CD4-positive, alpha-beta T cell treated with Interleukin-1 beta for 1 hour (primary cell): ENCODE measurements at regions not wholly inside any gene's neighbourhood (a gene's known extent, or its start where the extent isn't known, plus 50 kb on each side); places are given as distances from the start of the nearest gene placed in this dataset.

ENCODE experiments used
- DNase-seq, 2 donors: peaks; one replicate each; pipeline ENCODE4 v3.0.0-alpha.2; 2020 to 2022

DNA sequence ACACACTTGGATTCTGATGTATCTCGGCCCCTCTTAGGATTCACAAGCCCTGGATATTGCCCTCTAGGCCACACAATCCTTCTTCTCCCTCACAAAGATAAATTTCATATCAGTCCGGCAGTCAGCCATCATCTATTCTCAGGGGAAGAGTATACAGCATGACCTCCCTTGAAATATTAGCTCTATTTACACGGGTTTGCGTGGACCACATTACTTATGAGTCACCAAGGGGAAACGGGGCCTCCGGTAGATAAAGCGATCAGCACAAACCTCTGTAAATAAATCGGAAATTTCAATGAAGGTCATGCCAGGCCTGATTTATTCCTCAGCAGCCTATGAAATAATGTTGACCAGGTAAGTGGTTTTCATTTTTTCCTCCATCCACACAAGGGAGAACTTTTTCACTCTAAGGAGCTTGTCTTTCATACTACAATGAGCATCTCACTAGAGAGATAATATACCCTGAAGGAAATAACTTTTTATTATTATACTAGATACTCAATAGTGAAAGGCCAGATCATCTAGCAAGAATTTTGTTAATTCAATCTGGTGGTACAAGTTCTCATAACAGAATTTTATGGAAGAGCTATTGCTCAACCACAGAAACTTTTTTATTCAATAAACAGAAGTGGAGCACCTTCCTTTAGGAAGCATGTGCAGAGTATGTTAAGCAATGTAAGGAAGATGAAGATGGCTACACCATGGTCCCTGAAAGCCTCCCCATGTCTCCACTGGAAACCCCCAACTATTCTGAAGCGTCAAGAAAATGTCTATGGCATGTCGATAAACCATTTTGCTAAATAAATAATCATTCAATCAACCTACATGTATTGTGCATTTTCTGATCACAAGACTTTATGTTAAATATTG is 125.2 kb upstream of the PIK3C3 start:
- DNase-seq = no peak

- no peak for DNase-seq
Observed at GRCh38 chr18:41828137-41828536, 126.9 kb upstream of the PIK3C3 start.

DNA sequence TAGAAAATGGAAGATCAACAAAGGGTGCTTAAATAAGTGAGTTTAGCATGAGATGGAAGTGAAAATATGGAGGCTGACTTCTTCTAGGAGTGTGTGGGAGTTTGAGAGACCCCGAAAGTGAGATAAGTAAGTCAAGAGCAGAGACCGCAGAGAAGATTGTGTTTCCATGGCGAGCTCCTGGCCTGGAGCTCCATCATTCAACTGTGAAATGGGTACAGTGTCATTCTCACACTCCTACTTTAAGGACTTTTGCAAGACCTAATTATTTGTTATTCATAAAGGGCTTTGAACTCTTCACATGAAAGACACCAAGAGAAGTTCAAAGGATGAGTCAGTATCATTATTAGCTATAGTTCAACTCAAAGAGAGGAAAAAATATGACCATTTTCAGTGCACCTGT is 134.2 kb upstream of the PIK3C3 start:
- DNase-seq = no peak

- no peak for DNase-seq
Observed at GRCh38 chr18:41818381-41819355, 136.4 kb upstream of the PIK3C3 start.

- no peak for DNase-seq
Observed at GRCh38 chr18:41814651-41815050, 140.4 kb upstream of the PIK3C3 start.

DNA sequence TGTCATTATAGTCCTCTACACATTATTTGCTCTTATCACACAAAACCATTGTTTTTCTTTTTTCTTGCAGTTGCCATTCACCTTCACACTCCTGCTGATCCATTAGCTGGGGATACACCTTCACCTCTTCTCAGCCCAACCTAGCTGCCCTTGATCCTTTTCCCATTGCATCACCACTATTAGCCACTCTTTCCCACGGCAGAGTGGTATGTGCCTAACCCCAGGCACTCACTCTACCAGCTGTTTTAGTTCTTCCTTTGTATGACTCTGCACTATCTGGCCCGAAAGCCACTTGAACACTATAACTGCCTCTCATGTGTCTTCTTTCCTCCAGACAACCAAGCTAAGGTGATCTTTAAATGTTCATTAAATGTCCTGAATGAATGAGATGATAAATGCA is 145.4 kb upstream of the PIK3C3 start:
- DNase-seq = no peak

GRCh38 chr18:41805341-41805740 is 149.7 kb upstream of the PIK3C3 start:
- DNase-seq = no peak

GRCh38 chr18:41798879-41799278 is 156.2 kb upstream of the PIK3C3 start:
- DNase-seq = no peak

DNA sequence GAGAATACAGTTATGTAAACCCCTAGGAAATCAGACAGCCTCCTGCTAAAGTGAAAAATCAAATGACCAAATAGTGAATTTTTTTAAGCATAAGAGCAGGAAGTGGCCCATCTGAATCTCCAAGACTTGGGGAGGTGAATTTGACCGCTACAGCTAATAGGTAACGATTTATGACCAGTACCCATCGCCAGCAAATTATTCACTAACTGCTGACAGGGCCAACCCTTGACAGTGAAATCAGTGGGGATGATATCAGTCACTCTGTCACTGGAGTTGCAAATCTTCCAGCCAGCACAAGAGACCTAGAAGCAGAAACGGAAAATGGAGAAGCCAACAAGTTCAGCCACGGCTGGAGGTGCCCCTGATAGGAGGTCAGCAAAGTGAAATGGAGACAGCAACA is 164.3 kb upstream of the PIK3C3 start:
- no peak for DNase-seq

DNA sequence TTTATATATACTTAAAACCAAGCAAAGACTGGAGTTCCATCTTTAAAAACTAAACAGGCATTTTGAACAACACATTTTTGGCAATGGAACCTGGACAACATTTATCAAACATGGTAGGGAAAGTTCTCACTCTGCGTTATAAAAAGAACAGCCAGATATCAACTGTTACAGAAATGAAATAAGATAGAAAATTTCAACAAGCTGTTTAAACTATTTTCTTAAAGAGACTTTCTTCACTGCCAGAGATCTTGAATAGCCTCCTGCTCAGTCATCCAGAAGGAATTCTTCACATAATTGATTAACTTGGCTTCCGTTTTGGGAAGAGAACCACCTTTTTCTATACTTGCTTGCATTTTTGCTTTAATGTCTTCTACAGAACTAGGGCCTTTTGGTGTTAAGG is 166.0 kb upstream of the PIK3C3 start:
- no peak for DNase-seq

GRCh38 chr18:41783879-41784278 is 171.2 kb upstream of the PIK3C3 start:
- DNase-seq = no peak

- DNase-seq = no peak
Observed at GRCh38 chr18:41783065-41783818, 171.8 kb upstream of the PIK3C3 start.

GRCh38 chr18:41771973-41772372 is 183.1 kb upstream of the PIK3C3 start:
- DNase-seq = no peak

GRCh38 chr18:41769265-41769664 is 185.8 kb upstream of the PIK3C3 start:
- no peak for DNase-seq

- DNase-seq = no peak
Observed at GRCh38 chr18:41768467-41768866, 186.6 kb upstream of the PIK3C3 start.

- no peak for DNase-seq
Observed at GRCh38 chr18:41767960-41768359, 187.1 kb upstream of the PIK3C3 start.

DNA sequence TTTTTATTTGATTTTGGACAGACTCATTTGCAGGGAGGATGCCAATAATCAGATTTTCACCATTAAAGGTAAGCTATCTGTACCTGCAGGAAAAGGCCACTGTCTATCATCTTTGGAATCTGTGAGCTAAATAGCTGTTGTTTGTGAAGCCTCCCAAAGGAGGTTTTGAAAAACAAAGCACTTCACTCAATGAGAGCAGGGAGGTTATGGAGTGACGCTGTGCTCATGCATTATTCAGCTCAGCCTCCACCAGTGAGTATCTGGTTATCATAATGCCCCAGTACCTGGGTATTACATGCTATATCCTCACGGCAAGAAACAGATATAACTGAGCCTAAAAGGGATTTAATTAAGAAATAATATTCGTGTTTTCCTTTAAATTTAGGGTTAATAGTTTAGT is 189.6 kb upstream of the PIK3C3 start:
- no peak for DNase-seq

GRCh38 chr18:41763361-41763760 is 191.7 kb upstream of the PIK3C3 start:
- DNase-seq = no peak

DNA sequence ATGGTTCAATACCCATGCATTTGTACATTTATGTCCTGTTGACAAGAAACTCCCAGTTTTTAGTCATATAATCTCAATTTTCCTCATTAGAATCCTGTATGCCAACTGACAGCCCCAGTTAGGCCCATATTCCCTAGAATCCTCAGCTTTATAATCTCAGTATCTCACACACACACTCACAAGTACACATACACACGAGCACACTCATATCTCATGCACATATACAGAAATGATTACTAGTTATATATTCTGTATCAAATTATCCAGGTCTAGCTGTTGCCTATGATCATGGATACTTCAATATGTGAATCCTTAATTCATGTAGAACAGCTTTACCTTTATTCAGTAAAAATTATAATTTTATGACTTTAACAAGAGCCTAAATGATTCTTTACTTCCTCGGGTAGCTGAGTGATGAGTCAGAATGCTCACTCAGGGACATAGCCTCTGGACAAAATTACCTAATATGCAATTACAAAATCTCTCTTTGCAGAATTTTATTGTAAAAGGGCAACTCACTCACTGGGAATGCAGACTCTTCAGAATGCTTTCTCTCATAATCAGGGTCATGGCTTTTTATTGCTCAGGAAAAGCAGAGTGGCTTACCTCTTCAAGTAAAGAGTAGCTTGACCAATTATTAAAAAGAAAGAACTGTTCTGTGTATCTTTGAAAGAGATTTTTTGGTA is 193.6 kb upstream of the PIK3C3 start:
- DNase-seq = no peak

DNA sequence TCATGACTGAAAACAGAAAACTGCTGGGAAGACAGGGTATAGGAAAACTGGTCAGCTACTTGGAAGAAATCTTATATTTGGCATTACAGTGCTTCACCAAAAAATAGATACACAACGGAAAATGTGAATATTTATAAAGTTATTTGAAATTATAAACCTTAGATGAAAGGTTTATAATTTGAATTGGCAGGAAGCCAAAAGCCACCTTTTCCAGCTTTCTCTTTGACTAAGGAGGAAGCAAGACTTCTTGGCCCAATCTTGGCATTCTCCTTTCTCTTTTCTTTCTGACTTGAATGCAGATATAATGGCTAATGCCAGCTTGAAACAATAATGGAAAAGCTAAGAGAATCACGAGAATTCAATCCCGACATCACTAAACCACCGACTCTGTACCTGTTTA is 196.5 kb upstream of the PIK3C3 start:
- no peak for DNase-seq

GRCh38 chr18:41756141-41756540 is 198.9 kb upstream of the PIK3C3 start:
- no peak for DNase-seq

GRCh38 chr18:41754332-41754731 is 200.7 kb upstream of the PIK3C3 start:
- no peak for DNase-seq

- no peak for DNase-seq
Observed at GRCh38 chr18:41753826-41754225, 201.2 kb upstream of the PIK3C3 start.
